ENCODE measurements at regions not wholly inside any gene's neighbourhood (a gene's known extent, or its start where the extent isn't known, plus 50 kb on each side); places are given as distances from the start of the nearest gene placed in this dataset.
"Not testable (repeated sequence)": the region's sequence is repeated elsewhere in the genome, so short reads cannot be mapped to it uniquely, and the experiment has no call there.

DNA sequence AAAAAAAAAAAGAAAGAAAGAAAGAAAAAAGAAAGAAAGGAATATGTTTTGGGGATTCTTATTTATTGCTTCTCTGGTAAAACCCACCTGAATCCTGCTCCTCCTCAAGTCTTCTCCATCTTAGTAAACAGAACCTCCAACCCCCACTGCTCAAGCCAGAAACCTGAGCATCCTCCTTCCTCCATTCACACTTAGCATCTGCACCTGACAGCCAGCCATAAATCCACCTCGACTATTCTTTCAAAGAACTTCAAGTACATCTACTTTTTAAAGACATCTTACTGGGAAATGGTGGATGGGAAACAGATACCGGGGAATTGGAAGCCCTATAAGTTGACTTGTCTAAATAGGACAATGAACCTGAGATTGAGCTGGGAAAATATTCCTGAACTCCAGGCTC is 519.9 kb upstream of the DPP6 start:
- H3K27ac ChIP-seq (ENCODE audit: low read length), result no peak overlapping the region
- no peak overlapping the region for H3K4me3 ChIP-seq (ENCODE audit: low read length)
- H3K4me2 ChIP-seq (ENCODE audit: low read depth, low read length, poor library complexity, severe bottlenecking), result no peak overlapping the region
- H3K27me3 ChIP-seq (ENCODE audit: low read length), result no peaks in the 10 kb centered on the region
- no peaks in the 10 kb centered on the region for H3K79me2 ChIP-seq (ENCODE audit: low read length)
- H2AFZ ChIP-seq (ENCODE audit: low read length), result no peak overlapping the region
- DNase-seq, result no peak
- H3K4me1 ChIP-seq (ENCODE audit: low read length), result no peaks in the 10 kb centered on the region
- no peak overlapping the region for H3K9ac ChIP-seq (ENCODE audit: low read length)
- no peaks in the 10 kb centered on the region for H3K36me3 ChIP-seq (ENCODE audit: insufficient read depth, low read length)
- H3K9me2 ChIP-seq (replicated peaks; ENCODE audit: insufficient read depth, low read length), result no peaks in the 10 kb centered on the region
- no peaks in the 10 kb centered on the region for H4K20me1 ChIP-seq (ENCODE audit: insufficient read depth, low read depth, low read length)
- no peaks in the 10 kb centered on the region for H3K9me3 ChIP-seq (ENCODE audit: low read length)

DNA sequence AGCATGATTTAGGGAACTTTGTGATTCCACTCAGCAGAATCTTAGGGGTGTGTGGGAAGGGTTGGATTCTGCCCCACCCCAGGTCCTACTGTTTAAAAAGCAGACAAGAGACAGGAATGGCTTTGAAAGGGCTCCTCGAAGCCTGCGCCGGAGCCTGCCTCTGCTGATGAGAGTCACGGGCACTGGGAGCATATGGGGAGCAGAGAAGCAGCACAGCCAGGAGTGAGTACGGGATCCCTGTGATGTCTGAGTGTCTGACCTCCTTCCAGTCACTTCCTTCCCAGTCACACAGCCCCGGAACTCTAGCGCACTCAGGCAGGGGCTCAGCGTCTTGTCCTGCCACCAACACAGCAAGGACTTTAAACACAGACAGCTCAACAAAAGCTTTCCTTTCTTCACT is 514.9 kb upstream of the DPP6 start:
- Histone ChIP-seq H4K20me1 (ENCODE audit: insufficient read depth, low read depth, low read length) (no peaks in the 10 kb centered on the region), H3K36me3 (ENCODE audit: insufficient read depth, low read length) (no peaks in the 10 kb centered on the region), H3K4me1 (ENCODE audit: low read length) (peaks cover 3% of the 10 kb centered on the region; the same call in 1 of the 2 replicates), H3K4me2 (ENCODE audit: low read depth, low read length, poor library complexity, severe bottlenecking) (no peak overlapping the region), H3K9me2 (replicated peaks; ENCODE audit: insufficient read depth, low read length) (no peaks in the 10 kb centered on the region), H3K27ac (ENCODE audit: low read length) (no peak overlapping the region), H3K79me2 (ENCODE audit: low read length) (no peaks in the 10 kb centered on the region), H3K4me3 (ENCODE audit: low read length) (no peak overlapping the region), H3K9ac (ENCODE audit: low read length) (no peak overlapping the region), H3K9me3 (ENCODE audit: low read length) (no peaks in the 10 kb centered on the region), H2AFZ (ENCODE audit: low read length) (no peak overlapping the region), H3K27me3 (ENCODE audit: low read length) (no peaks in the 10 kb centered on the region)
- no peak for DNase-seq

DNA sequence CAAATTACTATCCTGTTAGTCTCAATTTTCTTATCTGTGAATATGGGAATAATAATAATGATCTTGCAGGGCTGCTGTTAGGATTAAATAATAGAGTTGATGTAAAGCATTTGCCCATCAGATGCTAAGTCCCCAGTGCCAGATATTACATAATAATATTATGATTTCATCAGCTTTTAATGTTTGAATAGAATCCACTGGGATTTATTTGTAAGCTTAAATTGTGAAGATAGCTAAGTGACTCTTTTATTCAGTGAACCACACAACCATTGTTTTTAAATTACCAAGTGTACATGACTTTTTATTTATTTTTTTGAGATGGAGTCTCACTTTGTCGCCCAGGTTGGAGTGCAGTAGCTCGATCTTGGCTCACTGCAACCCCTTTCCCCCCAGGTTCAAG is 510.3 kb upstream of the DPP6 start:
- Histone ChIP-seq H3K27ac (ENCODE audit: low read length) (no peak overlapping the region), H3K79me2 (ENCODE audit: low read length) (no peaks in the 10 kb centered on the region), H3K9me2 (replicated peaks; ENCODE audit: insufficient read depth, low read length) (no peaks in the 10 kb centered on the region), H3K4me1 (ENCODE audit: low read length) (peaks cover 3% of the 10 kb centered on the region; the same call in 1 of the 2 replicates), H4K20me1 (ENCODE audit: insufficient read depth, low read depth, low read length) (no peaks in the 10 kb centered on the region), H2AFZ (ENCODE audit: low read length) (no peak overlapping the region), H3K4me3 (ENCODE audit: low read length) (no peak overlapping the region), H3K27me3 (ENCODE audit: low read length) (no peaks in the 10 kb centered on the region), H3K9ac (ENCODE audit: low read length) (no peak overlapping the region), H3K9me3 (ENCODE audit: low read length) (no peaks in the 10 kb centered on the region), H3K36me3 (ENCODE audit: insufficient read depth, low read length) (no peaks in the 10 kb centered on the region), H3K4me2 (ENCODE audit: low read depth, low read length, poor library complexity, severe bottlenecking) (no peak overlapping the region)
- no peak for DNase-seq

DNA sequence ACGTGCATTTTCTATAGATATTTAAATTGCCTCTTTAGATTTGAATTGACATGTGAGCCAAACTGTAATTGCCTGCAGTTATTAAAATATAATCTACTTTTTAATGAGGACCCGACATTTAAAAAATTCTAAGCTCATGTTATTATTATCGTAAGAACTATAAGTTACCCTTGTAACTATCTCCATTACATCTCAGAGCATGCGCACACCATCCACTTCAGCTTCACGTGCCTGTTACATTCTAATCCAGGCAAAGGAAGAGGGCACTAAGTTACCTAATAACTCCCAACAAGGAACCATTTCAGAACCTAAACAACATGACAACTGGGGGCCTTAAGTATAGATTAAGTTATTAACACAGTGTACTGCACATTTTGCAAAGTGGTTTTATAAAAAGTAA is 509.0 kb upstream of the DPP6 start:
- H3K4me2 ChIP-seq (ENCODE audit: low read depth, low read length, poor library complexity, severe bottlenecking), result no peak overlapping the region
- H3K9me2 ChIP-seq (replicated peaks; ENCODE audit: insufficient read depth, low read length), result no peaks in the 10 kb centered on the region
- no peaks in the 10 kb centered on the region for H3K27me3 ChIP-seq (ENCODE audit: low read length)
- H3K27ac ChIP-seq (ENCODE audit: low read length), result no peak overlapping the region
- no peak overlapping the region for H2AFZ ChIP-seq (ENCODE audit: low read length)
- H3K79me2 ChIP-seq (ENCODE audit: low read length), result no peaks in the 10 kb centered on the region
- H3K4me3 ChIP-seq (ENCODE audit: low read length), result no peak overlapping the region
- no peaks in the 10 kb centered on the region for H4K20me1 ChIP-seq (ENCODE audit: insufficient read depth, low read depth, low read length)
- H3K9me3 ChIP-seq (ENCODE audit: low read length), result no peaks in the 10 kb centered on the region
- no peaks in the 10 kb centered on the region for H3K36me3 ChIP-seq (ENCODE audit: insufficient read depth, low read length)
- H3K4me1 ChIP-seq (ENCODE audit: low read length), result peaks cover 3% of the 10 kb centered on the region; the same call in 1 of the 2 replicates
- H3K9ac ChIP-seq (ENCODE audit: low read length), result no peak overlapping the region
- no peak for DNase-seq

DNA sequence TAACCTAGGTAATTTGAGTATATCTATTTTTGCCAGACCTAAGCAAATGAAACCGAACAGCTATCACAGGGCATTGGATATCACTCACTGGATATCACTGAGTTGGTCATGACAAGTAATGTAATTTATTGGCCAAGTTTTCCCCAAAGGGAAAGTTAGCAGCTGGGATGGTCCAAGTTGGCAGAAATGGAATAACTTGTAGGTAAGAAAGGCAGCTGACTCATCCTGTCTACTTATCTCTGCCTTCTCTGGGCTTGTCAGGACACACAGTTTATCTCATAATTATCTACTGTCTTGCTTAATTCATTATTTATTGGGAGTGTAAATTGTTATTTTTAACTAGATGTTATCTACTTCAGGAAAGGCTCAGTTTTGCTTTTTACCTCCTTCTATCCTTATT is 502.0 kb upstream of the DPP6 start:
- H3K9ac ChIP-seq (ENCODE audit: low read length), result no peak overlapping the region
- no peaks in the 10 kb centered on the region for H3K9me2 ChIP-seq (replicated peaks; ENCODE audit: insufficient read depth, low read length)
- no peak overlapping the region for H3K27ac ChIP-seq (ENCODE audit: low read length)
- no peak overlapping the region for H3K4me3 ChIP-seq (ENCODE audit: low read length)
- no peaks in the 10 kb centered on the region for H3K36me3 ChIP-seq (ENCODE audit: insufficient read depth, low read length)
- H3K27me3 ChIP-seq (ENCODE audit: low read length), result no peaks in the 10 kb centered on the region
- no peak for DNase-seq
- no peaks in the 10 kb centered on the region for H3K4me1 ChIP-seq (ENCODE audit: low read length)
- no peaks in the 10 kb centered on the region for H3K9me3 ChIP-seq (ENCODE audit: low read length)
- no peak overlapping the region for H3K4me2 ChIP-seq (ENCODE audit: low read depth, low read length, poor library complexity, severe bottlenecking)
- H4K20me1 ChIP-seq (ENCODE audit: insufficient read depth, low read depth, low read length), result no peaks in the 10 kb centered on the region
- no peak overlapping the region for H2AFZ ChIP-seq (ENCODE audit: low read length)
- H3K79me2 ChIP-seq (ENCODE audit: low read length), result no peaks in the 10 kb centered on the region

DNA sequence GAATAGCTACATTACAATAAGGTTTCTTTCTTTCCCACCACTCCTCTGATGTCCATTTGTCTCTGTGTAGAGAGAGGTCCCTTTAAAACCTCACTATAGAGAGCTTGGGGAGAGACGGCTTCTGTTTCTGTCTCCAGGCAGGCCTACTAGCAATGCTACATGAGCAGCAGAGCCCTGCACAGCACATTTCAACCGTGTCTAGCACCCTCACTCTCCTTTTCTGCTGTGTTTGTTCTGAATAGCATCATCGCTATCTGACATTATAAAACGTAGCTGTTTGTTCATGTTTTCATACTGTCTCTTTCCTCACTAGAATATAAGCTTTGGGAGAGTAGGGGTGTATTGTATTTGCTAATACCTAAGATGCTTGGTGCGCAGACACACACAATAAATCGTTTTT is 487.8 kb upstream of the DPP6 start:
- no peak overlapping the region for H2AFZ ChIP-seq (ENCODE audit: low read length)

DNA sequence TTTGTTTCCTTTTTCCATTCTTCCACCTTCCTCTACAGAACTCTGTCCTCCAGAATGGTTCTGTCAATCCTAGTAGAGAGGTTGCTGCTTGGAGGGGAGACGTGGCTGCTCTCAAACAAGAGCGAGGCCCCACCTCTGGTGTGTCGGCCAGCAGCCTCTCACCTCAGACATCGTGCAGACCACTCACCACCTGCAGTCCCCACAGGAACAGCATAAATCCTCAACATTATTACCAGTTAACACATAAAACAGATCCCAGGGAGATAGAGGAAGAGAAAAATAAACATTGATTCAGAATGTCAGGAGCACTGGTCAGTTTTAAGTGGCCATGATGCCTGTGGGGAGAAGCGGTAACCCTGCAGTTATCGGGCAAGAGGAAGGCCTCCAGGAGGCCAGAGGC is 485.9 kb upstream of the DPP6 start:
- H2AFZ ChIP-seq (ENCODE audit: low read length), result no peak overlapping the region
- H3K27ac ChIP-seq (ENCODE audit: low read length), result no peak overlapping the region
- no peak overlapping the region for H3K4me3 ChIP-seq (ENCODE audit: low read length)
- H3K9ac ChIP-seq (ENCODE audit: low read length), result no peak overlapping the region
- H4K20me1 ChIP-seq (ENCODE audit: insufficient read depth, low read depth, low read length), result no peaks in the 10 kb centered on the region
- 0 out of 2 replicates have a peak, but pooled peaks cover 3% of the 10 kb centered on the region for H3K27me3 ChIP-seq (ENCODE audit: low read length)
- no peak overlapping the region for H3K4me2 ChIP-seq (ENCODE audit: low read depth, low read length, poor library complexity, severe bottlenecking)
- H3K4me1 ChIP-seq (ENCODE audit: low read length), result no peaks in the 10 kb centered on the region
- H3K9me3 ChIP-seq (ENCODE audit: low read length), result peaks cover 5% of the 10 kb centered on the region
- H3K36me3 ChIP-seq (ENCODE audit: insufficient read depth, low read length), result no peaks in the 10 kb centered on the region
- no peaks in the 10 kb centered on the region for H3K79me2 ChIP-seq (ENCODE audit: low read length)
- DNase-seq, result no peak
- no peaks in the 10 kb centered on the region for H3K9me2 ChIP-seq (replicated peaks; ENCODE audit: insufficient read depth, low read length)

More for the DNA sequence above, 487.8 kb upstream of the DPP6 start:
- Histone ChIP-seq H4K20me1 (ENCODE audit: insufficient read depth, low read depth, low read length) (no peaks in the 10 kb centered on the region), H3K79me2 (ENCODE audit: low read length) (no peaks in the 10 kb centered on the region), H3K4me1 (ENCODE audit: low read length) (no peaks in the 10 kb centered on the region), H3K27me3 (ENCODE audit: low read length) (0 out of 2 replicates have a peak, but pooled peaks cover 3% of the 10 kb centered on the region), H3K9me3 (ENCODE audit: low read length) (peaks cover 5% of the 10 kb centered on the region), H3K9me2 (replicated peaks; ENCODE audit: insufficient read depth, low read length) (no peaks in the 10 kb centered on the region), H3K4me2 (ENCODE audit: low read depth, low read length, poor library complexity, severe bottlenecking) (no peak overlapping the region), H3K36me3 (ENCODE audit: insufficient read depth, low read length) (no peaks in the 10 kb centered on the region), H3K27ac (ENCODE audit: low read length) (no peak overlapping the region), H3K9ac (ENCODE audit: low read length) (no peak overlapping the region), H3K4me3 (ENCODE audit: low read length) (no peak overlapping the region)
- DNase-seq, result no peak

DNA sequence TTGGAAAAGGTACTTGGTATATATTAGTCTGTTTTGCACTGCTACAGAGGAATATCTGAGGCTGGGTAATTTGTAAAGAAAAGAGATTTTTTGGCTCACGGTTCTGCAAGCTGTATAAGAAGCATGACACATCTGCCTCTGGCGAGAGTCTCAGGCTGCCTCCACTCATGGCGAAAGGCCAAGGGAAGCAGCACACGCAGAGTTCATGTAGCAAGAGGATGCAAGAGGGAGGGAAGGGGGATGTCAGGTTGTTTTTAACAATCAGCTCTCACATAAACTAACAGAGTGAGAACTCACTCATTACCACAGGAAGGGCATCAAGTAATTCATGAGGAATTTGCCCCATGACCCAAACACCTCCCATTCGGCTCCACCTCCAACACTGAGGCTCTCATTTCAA is 484.8 kb upstream of the DPP6 start:
- H3K36me3 ChIP-seq (ENCODE audit: insufficient read depth, low read length), result no peaks in the 10 kb centered on the region

DNA sequence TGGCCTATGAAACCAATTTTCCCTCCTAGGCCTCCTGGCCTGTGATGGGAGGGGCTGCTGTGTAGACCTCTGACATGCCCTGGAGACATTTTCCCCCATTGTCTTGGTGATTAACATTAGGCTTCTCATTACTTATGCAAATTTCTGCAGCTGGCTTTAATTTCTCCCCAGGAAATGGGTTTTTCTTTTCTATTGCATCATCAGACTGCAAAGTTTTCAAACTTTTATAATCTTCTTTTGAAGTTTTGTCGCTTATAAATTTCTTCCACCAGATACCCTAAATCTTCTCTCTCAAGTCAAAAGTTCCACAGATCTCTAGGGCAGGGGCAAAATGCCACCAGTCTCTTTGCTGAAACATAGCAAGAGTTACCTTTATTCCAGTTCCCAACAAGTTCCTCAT is 482.7 kb upstream of the DPP6 start:
- not testable (repeated sequence) for H3K4me2 ChIP-seq (ENCODE audit: low read depth, low read length, poor library complexity, severe bottlenecking); H3K36me3 ChIP-seq (ENCODE audit: insufficient read depth, low read length); H3K27me3 ChIP-seq (ENCODE audit: low read length); H3K79me2 ChIP-seq (ENCODE audit: low read length); H2AFZ ChIP-seq (ENCODE audit: low read length); H3K27ac ChIP-seq (ENCODE audit: low read length); DNase-seq; H3K9ac ChIP-seq (ENCODE audit: low read length); H3K9me2 ChIP-seq (replicated peaks; ENCODE audit: insufficient read depth, low read length); H3K4me3 ChIP-seq (ENCODE audit: low read length); H3K9me3 ChIP-seq (ENCODE audit: low read length); H4K20me1 ChIP-seq (ENCODE audit: insufficient read depth, low read depth, low read length); H3K4me1 ChIP-seq (ENCODE audit: low read length)

More for the DNA sequence above, 484.8 kb upstream of the DPP6 start:
- no peaks in the 10 kb centered on the region for H4K20me1 ChIP-seq (ENCODE audit: insufficient read depth, low read depth, low read length)
- H3K4me3 ChIP-seq (ENCODE audit: low read length), result no peak overlapping the region
- H3K27ac ChIP-seq (ENCODE audit: low read length), result no peak overlapping the region
- H2AFZ ChIP-seq (ENCODE audit: low read length), result no peak overlapping the region
- H3K4me2 ChIP-seq (ENCODE audit: low read depth, low read length, poor library complexity, severe bottlenecking), result no peak overlapping the region
- no peaks in the 10 kb centered on the region for H3K9me2 ChIP-seq (replicated peaks; ENCODE audit: insufficient read depth, low read length)
- DNase-seq, result no peak
- H3K27me3 ChIP-seq (ENCODE audit: low read length), result 0 out of 2 replicates have a peak, but pooled peaks cover 3% of the 10 kb centered on the region
- H3K79me2 ChIP-seq (ENCODE audit: low read length), result no peaks in the 10 kb centered on the region
- no peaks in the 10 kb centered on the region for H3K4me1 ChIP-seq (ENCODE audit: low read length)
- H3K9ac ChIP-seq (ENCODE audit: low read length), result no peak overlapping the region
- peaks cover 5% of the 10 kb centered on the region for H3K9me3 ChIP-seq (ENCODE audit: low read length)
